ENCODE measurements at regions not wholly inside any gene's neighbourhood (a gene's known extent, or its start where the extent isn't known, plus 50 kb on each side); places are given as distances from the start of the nearest gene placed in this dataset.

DNA sequence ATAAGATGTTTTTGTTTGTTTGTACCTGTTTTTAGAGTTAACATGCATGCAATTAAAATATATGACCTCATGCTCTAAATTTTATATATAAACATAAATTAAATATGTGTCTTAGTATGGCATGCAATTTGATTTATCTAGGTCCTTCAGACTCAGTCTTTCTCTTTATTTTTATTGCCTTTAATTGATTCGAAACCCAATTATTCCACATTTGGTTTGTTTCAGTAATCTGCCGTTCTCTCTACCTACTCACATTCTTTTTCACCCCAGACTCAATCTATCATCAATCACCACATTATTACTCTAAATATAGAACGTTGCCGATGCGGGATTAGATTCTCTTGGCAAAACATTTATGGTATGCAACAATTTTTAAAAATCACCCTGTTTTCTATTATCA is 1492.8 kb downstream of the RAPGEF2 start:
- Histone ChIP-seq H3K4me2 (ENCODE audit: control insufficient read depth, extremely low read depth, insufficient read depth, low read depth, low read length) (no peak overlapping the region), H3K36me3 (ENCODE audit: control insufficient read depth in 2 of 2, extremely low read depth in 1 of 2, insufficient read depth in 2 of 2, low read length in 2 of 2) (no peaks in the 10 kb centered on the region), H3K4me3 (ENCODE audit: control insufficient read depth in 2 of 3, extremely low read depth in 1 of 3, insufficient read depth in 2 of 3, low read depth in 1 of 3, low read length in 3 of 3) (no peak overlapping the region), H3K9ac (ENCODE audit: control insufficient read depth, extremely low read depth, insufficient read depth, low read length) (no peak overlapping the region), H3K79me2 (ENCODE audit: control insufficient read depth, insufficient read depth, low read length) (no peaks in the 10 kb centered on the region), H3K4me1 (ENCODE audit: control insufficient read depth, extremely low read depth, insufficient read depth, low read length) (no peaks in the 10 kb centered on the region), H2AFZ (ENCODE audit: control insufficient read depth, low read length) (no peak overlapping the region), H4K20me1 (ENCODE audit: control insufficient read depth, extremely low read depth, insufficient read depth, low read length) (no peaks in the 10 kb centered on the region), H3K27ac (ENCODE audit: control insufficient read depth, insufficient read depth, low read length) (no peak overlapping the region), H3K9me3 (ENCODE audit: control insufficient read depth, low read depth, low read length) (no peaks in the 10 kb centered on the region), H3K9me1 (ENCODE audit: control insufficient read depth, extremely low read depth, insufficient read depth, low read length) (no peaks in the 10 kb centered on the region), H3K27me3 (ENCODE audit: control insufficient read depth, extremely low read depth, insufficient read depth, low read length) (no peaks in the 10 kb centered on the region)
- DNase-seq (ENCODE audit: low read depth, low spot score) (no peak), FAIRE-seq (no peak)
- TF ChIP-seq, protein P1, sequence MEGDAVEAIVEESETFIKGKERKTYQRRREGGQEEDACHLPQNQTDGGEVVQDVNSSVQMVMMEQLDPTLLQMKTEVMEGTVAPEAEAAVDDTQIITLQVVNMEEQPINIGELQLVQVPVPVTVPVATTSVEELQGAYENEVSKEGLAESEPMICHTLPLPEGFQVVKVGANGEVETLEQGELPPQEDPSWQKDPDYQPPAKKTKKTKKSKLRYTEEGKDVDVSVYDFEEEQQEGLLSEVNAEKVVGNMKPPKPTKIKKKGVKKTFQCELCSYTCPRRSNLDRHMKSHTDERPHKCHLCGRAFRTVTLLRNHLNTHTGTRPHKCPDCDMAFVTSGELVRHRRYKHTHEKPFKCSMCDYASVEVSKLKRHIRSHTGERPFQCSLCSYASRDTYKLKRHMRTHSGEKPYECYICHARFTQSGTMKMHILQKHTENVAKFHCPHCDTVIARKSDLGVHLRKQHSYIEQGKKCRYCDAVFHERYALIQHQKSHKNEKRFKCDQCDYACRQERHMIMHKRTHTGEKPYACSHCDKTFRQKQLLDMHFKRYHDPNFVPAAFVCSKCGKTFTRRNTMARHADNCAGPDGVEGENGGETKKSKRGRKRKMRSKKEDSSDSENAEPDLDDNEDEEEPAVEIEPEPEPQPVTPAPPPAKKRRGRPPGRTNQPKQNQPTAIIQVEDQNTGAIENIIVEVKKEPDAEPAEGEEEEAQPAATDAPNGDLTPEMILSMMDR (optimal IDR thresholded peaks at IDR 0.05 in 1 of 3, IDR thresholded peaks at IDR 0.05 in 1 of 3, conservative IDR thresholded peaks at IDR 0.05 in 1 of 3; ENCODE audit: extremely low read depth in 1 of 3, insufficient read depth in 2 of 3, low read length in 3 of 3), result no peak
- TF ChIP-seq EZH2 (IDR thresholded peaks at IDR 0.05; ENCODE audit: low read length), result no peak
- dilution Hi-C loops (cut with MboI; ENCODE audit: extremely low pct_ligation_motif_present, low sequenced_read_pairs), result no loop called here

DNA sequence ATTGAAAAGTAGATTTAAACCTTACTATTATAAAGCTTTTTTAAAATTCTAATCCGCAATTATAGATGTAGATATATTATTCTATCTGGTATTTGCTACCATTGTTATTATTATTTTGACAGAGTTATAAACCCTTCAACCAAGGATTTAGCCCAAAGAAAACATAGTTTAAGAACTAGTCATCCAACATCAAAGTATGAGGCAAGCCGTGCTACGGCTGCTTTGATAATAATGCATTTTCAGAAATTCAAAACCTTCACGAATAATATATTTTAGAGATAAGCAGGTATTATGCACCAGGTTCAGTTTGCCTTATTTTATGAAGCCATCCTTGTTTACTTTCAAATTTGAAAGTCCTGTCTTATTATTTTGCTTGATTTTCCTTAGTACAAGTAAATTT is 1501.7 kb downstream of the RAPGEF2 start:
- Histone ChIP-seq H3K79me2 (ENCODE audit: control insufficient read depth, insufficient read depth, low read length) (no peaks in the 10 kb centered on the region), H3K4me1 (ENCODE audit: control insufficient read depth, extremely low read depth, insufficient read depth, low read length) (no peaks in the 10 kb centered on the region), H3K27me3 (ENCODE audit: control insufficient read depth, extremely low read depth, insufficient read depth, low read length) (no peaks in the 10 kb centered on the region), H3K9me1 (ENCODE audit: control insufficient read depth, extremely low read depth, insufficient read depth, low read length) (no peaks in the 10 kb centered on the region), H3K9ac (ENCODE audit: control insufficient read depth, extremely low read depth, insufficient read depth, low read length) (no peak overlapping the region), H3K27ac (ENCODE audit: control insufficient read depth, insufficient read depth, low read length) (no peak overlapping the region), H4K20me1 (ENCODE audit: control insufficient read depth, extremely low read depth, insufficient read depth, low read length) (no peaks in the 10 kb centered on the region), H3K9me3 (ENCODE audit: control insufficient read depth, low read depth, low read length) (no peaks in the 10 kb centered on the region), H3K4me3 (ENCODE audit: control insufficient read depth in 2 of 3, extremely low read depth in 1 of 3, insufficient read depth in 2 of 3, low read depth in 1 of 3, low read length in 3 of 3) (no peak overlapping the region), H3K36me3 (ENCODE audit: control insufficient read depth in 2 of 2, extremely low read depth in 1 of 2, insufficient read depth in 2 of 2, low read length in 2 of 2) (no peaks in the 10 kb centered on the region), H2AFZ (ENCODE audit: control insufficient read depth, low read length) (no peak overlapping the region), H3K4me2 (ENCODE audit: control insufficient read depth, extremely low read depth, insufficient read depth, low read depth, low read length) (no peak overlapping the region)
- dilution Hi-C loops (cut with MboI; ENCODE audit: extremely low pct_ligation_motif_present, low sequenced_read_pairs), result no loop called here
- DNase-seq (ENCODE audit: low read depth, low spot score) (no peak), FAIRE-seq (no peak)
- TF ChIP-seq, protein P1 (optimal IDR thresholded peaks at IDR 0.05 in 1 of 3, IDR thresholded peaks at IDR 0.05 in 1 of 3, conservative IDR thresholded peaks at IDR 0.05 in 1 of 3; ENCODE audit: extremely low read depth in 1 of 3, insufficient read depth in 2 of 3, low read length in 3 of 3), result no peak
- TF ChIP-seq EZH2 (IDR thresholded peaks at IDR 0.05; ENCODE audit: low read length), result no peak

All from keratinocyte (primary cell).